ENCODE measurements at regions not wholly inside any gene's neighbourhood (a gene's known extent, or its start where the extent isn't known, plus 50 kb on each side); places are given as distances from the start of the nearest gene placed in this dataset.
"Not testable (repeated sequence)": the region's sequence is repeated elsewhere in the genome, so short reads cannot be mapped to it uniquely, and the experiment has no call there.

- DNase-seq (ENCODE audit: low read depth) = no peak
These were observed 399.5 kb downstream of the BUD13 start for GRCh38 chr11:116373104-116373944.

DNA sequence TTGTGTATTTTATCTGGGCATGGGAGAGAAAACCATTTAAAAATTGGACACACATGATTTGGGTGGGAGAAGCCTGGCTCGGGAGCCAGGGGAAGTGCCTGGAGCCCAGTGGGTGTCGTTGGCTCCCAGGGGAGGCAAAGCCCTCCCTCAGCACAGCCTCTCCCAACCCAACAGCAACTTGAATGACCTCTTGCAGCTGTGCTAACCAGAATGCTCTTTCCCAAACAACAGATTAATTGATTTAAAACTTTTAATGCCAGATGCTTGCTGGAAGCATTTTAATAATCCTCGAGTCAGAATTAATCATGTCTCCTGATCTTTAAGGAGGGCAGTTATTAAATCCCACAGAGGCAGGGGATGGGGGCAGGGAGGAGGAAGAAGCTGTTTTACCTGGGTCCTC is 401.6 kb downstream of the BUD13 start:
- no peak for DNase-seq (ENCODE audit: low read depth)

GRCh38 chr11:116368784-116369183 is 404.0 kb downstream of the BUD13 start:
- DNase-seq (ENCODE audit: low read depth) = no peak

GRCh38 chr11:116366980-116367645 is 405.7 kb downstream of the BUD13 start:
- DNase-seq (ENCODE audit: low read depth) = no peak

DNA sequence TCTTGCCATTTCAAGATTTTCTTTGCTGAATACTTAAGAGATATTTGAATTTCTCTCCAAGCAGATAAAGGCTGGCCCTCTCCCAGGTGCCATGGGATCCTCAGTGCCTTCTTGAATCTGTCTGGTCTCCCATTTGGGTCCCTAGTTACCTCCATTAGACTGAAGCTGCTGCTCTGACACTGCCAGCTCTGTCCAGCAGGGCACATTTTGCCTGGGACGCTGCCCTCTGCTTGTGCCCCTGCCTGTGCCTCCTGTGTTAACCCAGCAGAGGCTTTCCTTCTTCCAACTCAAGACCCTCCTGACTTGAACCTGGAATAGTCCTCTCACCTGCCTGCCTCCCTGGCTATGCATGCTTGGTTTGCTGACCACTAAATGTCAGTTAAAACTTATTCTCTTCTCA is 406.3 kb downstream of the BUD13 start:
- DNase-seq (ENCODE audit: low read depth) = no peak

DNA sequence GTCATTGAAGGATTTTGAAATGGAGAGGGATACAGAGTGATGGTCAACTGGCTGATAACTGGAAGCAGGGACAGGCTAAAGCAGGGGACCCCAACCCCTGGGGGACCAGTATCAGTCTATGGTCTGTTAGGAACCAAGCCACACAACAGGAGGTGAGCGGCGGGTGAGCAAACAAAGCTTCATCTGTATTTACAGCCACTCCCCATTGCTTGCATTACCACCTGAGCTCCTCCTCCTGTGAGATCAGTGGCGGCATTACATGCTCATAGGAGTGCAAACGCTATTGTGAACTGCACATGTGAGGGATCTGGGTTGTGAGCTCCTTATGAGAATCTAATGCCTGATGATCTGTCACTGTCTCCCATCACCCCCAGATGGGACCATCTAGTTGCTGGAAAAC is 407.9 kb downstream of the BUD13 start:
- DNase-seq (ENCODE audit: low read depth) = not testable (repeated sequence)

- no peak for DNase-seq (ENCODE audit: low read depth)
These were observed 408.4 kb downstream of the BUD13 start for GRCh38 chr11:116364348-116364747.

- DNase-seq (ENCODE audit: low read depth) = no peak
These were observed 412.4 kb downstream of the BUD13 start for GRCh38 chr11:116360221-116360941.

GRCh38 chr11:116357784-116358544 is 414.8 kb downstream of the BUD13 start:
- DNase-seq (ENCODE audit: low read depth) = no peak

DNA sequence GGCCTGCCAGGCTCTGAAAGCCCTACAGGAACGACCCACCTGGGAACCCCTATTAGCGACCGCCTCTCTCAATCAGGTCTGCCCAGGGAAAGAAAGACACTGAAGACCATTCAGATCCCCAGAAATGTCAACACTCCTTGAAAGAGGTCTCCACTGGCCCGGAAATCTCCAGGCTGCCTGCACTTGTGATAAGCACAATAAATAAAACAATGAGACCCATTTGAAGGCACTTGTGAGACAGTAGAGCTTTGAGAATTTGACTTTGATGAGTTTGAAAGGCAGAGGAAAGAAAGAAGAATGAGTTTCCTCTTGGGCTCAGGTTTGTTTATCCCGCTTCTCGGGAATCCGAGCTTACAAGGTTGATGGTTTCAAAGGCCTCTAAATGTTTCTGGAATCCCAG is 416.3 kb downstream of the BUD13 start:
- DNase-seq (ENCODE audit: low read depth) = no peak

DNA sequence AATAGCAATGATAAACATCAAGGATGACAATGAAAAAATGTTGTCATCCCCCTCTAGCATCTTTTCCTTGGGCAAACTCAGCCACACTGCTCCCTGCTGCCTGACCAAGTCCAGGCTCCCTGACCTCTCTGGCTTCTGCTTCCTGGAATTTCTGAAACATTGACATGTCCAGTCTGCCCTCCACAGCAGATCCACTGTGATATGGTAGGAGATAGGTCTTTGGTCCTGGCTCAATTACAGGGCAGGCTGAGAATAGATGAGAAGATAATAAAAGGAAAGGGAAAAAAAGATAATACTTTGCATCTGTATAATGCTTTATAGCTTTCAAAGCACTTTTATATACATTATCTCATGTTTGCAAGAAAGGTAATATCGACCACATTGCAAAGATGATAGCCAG is 417.7 kb downstream of the BUD13 start:
- no peak for DNase-seq (ENCODE audit: low read depth)

DNA sequence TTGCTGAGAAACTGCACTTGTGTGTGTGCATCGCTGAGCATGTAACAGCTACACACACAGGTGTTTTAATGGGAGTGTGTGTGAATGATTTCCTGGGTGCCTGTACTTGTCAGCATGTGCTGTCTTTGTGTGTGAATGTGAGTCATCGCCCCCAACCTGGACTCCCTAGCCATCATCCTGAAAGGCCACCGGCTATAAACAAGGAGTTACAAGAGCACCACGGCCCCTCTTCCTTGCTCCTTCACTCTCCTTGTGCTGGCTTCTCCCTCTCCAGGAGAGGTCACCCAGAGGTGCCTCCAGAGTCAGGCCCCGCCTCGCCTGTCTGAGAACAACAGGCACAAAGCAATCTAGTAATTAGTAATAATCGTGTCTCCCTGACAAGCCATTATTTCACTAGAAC is 419.2 kb downstream of the BUD13 start:
- no peak for DNase-seq (ENCODE audit: low read depth)

DNA sequence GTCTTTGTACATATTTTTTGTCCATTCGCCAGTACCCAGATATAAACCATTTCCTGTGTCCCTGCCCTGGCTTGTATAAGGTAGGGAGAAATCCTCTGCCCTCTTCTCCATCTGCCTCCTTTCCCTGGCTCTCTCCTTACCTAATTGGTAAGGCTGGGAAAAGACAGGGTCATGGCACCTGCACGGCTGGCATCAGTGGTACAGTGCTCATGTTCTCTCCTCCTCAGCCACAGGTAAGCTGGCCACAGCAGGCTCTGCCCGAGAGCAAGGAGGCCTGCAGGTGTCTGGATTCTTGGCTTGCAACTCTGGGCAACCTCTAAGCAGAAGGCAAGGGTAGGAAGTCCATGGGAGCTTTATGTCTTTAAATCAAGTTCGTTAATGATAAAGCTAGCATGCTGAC is 419.9 kb downstream of the BUD13 start:
- DNase-seq (ENCODE audit: low read depth) = no peak

DNA sequence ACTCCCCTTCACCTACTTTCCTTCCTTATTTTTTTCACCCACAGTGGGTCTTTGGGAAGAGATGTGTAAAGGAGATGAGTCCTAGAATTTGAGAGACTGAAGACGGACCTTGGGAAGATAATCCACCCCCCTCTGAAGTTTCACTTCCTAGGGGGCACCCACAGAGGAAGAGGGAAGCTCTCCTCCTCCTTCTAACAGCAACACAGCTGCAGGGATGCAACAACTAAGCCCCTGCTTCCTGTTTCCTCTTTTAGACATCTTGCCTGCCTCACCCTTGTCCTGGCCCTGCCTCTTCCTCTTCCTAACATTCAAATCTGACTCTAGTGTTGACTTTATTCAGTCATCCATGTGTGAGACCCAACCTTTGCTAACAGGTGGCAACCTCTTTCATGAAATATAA is 424.6 kb downstream of the BUD13 start:
- no peak for DNase-seq (ENCODE audit: low read depth)

GRCh38 chr11:116345575-116345974 is 427.2 kb downstream of the BUD13 start:
- no peak for DNase-seq (ENCODE audit: low read depth)

DNA sequence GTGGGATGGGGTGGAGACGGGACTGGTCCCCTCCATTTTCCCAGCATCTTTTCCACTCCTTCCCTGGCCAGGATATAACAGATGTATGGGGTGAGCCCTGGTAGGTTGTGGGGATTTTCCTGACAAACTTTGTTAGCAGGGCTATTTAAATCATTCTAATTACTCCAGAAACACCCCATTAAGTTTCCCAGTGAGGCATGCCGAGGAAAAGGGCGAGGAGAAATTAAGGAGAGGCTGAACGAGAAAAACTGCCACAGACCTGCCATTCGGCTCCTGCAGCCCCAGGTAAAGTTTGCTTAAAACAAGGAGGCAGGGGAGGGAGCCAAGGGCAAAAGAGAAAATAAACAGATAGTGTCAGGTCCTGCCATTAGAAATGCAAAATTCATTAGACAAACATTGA is 428.2 kb downstream of the BUD13 start:
- no peak for DNase-seq (ENCODE audit: low read depth)

GRCh38 chr11:116343270-116343669 is 429.5 kb downstream of the BUD13 start:
- no peak for DNase-seq (ENCODE audit: low read depth)

GRCh38 chr11:116342148-116342547 is 430.6 kb downstream of the BUD13 start:
- no peak for DNase-seq (ENCODE audit: low read depth)

DNA sequence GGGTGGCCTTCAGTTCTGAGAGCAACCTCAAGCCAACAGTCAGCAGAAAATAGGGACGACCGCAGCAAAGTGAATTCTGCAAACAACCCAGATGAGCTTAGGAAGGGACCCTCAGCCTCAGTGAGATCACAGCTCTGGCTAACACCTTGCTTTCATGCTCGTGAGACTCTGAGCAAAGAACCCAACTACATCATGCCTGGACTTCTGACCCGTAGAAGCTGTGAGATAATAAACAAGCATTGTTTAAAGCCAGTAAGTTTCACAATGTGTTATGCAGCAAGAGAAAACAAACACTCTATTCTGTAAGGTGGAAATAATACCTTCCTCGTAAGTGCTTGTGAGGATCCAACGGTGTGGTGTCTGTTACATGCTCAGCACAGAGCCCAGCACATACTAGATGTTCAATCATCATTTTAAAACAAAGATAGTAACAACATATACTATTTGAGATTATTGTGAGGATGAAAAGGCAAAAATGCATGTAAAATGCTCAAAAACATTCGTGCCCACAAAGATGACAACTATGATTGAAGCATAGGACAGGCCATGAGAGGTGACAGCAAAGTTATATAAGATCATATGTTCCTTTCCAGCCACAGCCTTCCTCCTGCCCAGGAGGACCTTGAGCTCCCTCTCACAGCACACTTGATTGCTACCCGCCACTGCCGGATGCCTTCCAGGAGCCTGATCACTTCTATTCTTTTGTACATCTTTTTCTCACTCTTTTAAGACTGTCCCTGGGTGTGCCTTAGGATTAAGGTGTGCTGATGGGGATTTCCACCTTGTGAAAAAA is 433.3 kb downstream of the BUD13 start:
- DNase-seq (ENCODE audit: low read depth) = no peak

DNA sequence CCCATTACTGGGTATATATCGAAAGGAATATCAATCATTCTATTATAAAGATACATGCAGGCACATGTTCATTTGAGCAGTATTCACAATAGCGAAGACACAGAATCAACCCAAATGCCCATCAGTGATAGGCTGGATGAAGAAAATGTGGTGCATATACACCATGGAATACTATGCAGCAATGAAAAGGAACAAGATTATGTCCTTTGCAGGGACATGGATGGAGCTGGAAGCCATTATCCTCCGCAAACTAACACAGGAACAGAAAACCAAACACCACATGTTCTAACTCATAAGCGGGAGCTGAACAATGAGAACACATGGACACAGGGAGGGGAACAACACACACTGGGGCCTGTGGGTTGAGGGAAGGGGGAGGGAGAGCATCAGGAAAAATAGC is 434.3 kb downstream of the BUD13 start:
- not testable (repeated sequence) for DNase-seq (ENCODE audit: low read depth)

GRCh38 chr11:116336540-116336939 is 436.2 kb downstream of the BUD13 start:
- no peak for DNase-seq (ENCODE audit: low read depth)
